ENCODE measurements at regions not wholly inside any gene's neighbourhood (a gene's known extent, or its start where the extent isn't known, plus 50 kb on each side); places are given as distances from the start of the nearest gene placed in this dataset.

DNA sequence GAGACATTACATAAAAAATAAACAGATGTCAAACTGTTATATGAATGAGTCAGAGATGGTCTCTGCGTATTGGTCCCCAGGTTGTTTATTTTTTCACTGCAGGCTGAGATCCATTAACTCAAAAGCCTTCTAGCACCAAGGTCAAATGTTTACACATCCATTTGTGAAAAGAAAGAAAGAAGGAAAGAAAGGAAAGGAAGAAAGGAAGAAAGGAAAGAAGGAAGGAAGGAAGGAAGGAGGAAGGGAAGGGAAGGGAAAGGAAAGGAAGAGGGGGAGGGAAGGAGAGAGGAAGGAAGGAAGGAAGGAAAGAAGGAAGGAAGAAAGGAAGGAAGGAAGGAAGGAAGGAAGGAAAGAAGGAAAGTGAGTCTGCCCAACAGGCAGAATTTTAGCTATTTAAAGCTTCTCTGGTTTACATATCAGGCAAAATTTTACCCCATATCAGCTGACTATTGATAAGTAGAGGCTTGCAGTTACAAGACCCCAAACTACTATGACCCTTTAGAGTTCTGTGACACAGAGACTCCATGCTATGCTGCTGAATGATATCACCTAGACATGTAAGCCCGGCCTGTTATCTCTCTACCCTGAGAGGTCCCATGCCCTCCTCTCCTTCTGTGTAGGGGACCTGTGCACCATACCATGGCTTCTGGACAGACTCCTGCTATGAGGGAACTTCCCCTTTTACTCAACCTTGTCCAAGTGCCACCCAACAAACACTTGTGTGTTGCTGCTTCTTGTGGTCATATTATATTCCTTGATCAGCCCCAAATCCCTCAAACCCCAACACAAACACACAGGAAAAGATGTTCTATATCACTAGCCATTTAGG, 59.0 kb downstream of the DRD1 start:
- TF ChIP-seq ARNTL (CRISPR knock-in tag; IDR thresholded peaks at IDR 0.05; ENCODE audit: borderline replicate concordance, low read depth), result no peak
- TF ChIP-seq BACH2 (CRISPR knock-in tag; IDR thresholded peaks at IDR 0.05; ENCODE audit: borderline replicate concordance), result no peak
- no peak for TF ChIP-seq GLIS3 (CRISPR knock-in tag; IDR thresholded peaks at IDR 0.05)
